ENCODE measurements at regions not wholly inside any gene's neighbourhood (a gene's known extent, or its start where the extent isn't known, plus 50 kb on each side); places are given as distances from the start of the nearest gene placed in this dataset.

DNA sequence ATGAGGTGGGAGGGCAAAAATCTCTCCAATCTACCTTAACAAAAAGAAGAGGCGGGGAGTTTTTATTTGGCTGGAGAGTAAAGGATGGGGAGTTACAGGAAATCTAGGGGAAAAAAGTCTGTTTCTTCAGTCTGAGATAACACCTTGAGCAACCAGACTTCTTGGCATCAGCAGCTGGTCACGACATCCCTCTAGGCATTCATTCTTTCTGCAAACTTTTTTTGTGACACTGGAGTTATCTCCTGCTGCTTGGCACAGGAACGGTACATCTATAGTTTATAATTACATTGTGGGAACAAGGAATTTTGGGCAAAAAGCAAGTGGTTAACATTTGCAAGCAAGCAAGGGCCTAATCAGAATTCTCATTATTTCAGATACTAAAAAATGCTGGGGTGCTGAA is 50.6 kb upstream of the IFNGR1 start:
- no peak for DNase-seq (ENCODE audit: low spot score)

DNA sequence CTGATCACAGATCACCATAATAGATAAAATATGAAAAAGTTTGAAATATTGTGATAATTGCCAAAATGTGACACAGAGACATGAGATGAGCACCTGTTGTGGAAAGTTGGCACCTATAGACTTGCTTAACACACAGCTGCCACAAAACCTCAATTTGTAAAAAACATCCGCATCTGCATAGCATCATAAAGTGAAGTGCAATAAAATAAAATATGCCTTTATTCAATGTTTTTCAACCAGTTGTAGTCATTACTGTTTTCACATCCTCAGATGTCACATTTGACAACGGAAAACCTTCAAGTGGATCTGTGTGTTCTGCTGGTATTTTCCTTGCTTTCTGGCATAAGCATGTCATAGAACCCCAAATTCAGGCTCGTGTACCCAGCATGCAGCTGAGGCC is 50.2 kb upstream of the IFNGR1 start:
- peak; percentile 17 for DNase-seq (ENCODE audit: low spot score)

Measured in CD4-positive, alpha-beta T cell treated with Interleukin-2 at 100 ng/mL for 4 hours (primary cell).